Head of caudate nucleus (tissue), 42 donors: ENCODE measurements at regions not wholly inside any gene's neighbourhood (a gene's known extent, or its start where the extent isn't known, plus 50 kb on each side); places are given as distances from the start of the nearest gene placed in this dataset.
A peak's percentile ranks its signal among the peaks of the same experiment; 100 is the strongest.
"Not testable (repeated sequence)": the region's sequence is repeated elsewhere in the genome, so short reads cannot be mapped to it uniquely, and the experiment has no call there.

Experiments
- DNase-seq, 42 donors: peaks; one replicate each; pipeline versions ENCODE4 v3.0.0 to v3.0.0-alpha.2; 2020 to 2021; ENCODE audit warnings: mixed read lengths in 7 of 42
- intact Hi-C: fragments of 100-400 bp; cut with DNase I; formaldehyde crosslinking; loops from one replicate; pipeline ENCODE4 v1.15.0; 2022

- intact Hi-C loops, result no loop called here
- DNase-seq, result no peak
Measured at GRCh38 chr6:144652292-144652891, 367.3 kb downstream of the UTRN start.

GRCh38 chr6:144653885-144654505, 368.9 kb downstream of the UTRN start:
- no peak for DNase-seq
- intact Hi-C loops, result no loop called here

- intact Hi-C loops, result no loop called here
- no peak for DNase-seq
Measured at GRCh38 chr6:144654506-144654905, 369.4 kb downstream of the UTRN start.

DNA sequence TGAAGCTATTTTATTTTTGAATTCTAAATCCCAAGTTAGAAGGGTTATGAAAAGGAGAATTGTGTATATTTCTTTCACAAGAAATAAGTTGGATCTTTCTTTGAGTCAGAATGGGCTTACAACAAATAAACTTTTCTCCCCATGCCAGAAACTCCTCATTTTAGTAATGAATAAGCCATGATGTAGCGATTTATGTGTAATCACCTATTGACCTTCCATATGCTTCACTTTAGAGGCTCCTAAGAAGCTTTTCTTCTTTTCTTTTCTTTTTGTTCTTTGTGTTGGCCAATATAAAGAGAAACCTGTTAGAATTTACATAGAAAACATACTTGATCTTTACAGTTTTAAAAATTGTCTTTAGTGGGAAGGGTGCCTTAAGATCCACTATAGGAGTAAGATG, 370.2 kb downstream of the UTRN start:
- no peak for DNase-seq
- intact Hi-C loops, result no loop called here

DNA sequence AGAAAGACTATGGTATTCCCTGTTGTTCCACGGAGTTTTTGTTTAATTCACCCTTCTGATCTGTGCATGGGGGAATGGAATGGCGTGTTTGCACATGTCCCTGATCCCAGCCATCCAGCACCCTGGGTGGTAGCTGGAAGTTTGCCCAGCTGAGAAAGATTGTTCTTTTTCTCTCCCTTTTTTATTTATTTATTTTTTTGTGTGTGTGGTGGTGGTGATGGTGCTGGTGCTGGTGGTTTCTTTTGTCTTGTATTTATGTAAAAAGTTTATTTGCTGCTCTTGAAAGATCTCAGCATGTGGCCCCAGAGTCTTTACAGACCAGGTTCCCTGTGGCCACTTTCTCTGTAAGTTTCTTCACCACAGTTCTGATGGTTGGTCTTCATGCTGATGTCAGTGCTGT, 372.6 kb downstream of the UTRN start:
- no peak for DNase-seq
- intact Hi-C loops, result no loop called here

DNA sequence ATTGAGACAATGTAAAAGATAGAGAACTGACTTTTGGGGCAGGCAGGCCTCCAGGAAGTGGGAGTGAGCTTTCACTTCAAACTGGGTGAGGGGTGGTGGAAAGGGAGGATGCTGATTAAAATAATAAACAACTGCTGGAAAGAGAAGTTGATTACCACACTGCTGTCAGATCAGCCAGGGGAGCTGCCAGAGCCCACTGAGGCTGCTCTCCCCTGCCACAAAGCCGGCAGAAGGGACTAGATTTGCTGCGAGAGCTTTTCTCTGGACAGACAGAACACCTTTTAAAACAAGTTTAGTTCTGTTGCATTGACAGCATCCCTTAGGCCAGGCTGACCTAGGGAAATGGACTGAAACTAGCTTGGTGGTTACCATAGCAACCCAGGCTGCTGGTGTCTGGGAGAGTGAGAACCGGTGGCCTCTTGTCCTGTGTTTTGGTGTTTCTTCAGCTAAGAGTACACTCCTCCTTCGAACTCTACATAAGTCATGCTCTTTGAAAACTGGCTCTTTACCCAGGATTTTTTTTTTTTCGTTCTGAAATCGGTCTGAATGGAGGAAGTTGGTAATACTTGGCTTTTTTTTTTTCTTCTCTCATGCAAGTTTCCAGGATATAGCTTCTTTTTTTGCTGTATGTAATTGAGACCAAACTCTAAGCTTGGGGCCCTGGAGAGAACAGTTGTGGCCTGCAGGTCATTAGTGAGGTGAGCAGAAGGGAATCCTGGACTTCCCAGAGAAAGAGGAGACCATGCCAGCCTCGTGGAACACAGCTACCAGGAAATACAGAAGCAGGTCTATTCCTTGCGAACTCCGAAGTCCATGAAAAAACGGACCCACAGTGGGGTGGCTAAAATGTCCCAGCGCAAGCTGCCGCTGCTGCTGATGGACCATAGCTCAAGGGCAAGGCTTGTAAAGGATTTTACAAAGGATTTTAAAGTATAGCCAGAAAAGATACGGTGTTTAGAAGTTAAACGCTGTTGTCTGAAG, 374.4 kb downstream of the UTRN start:
- intact Hi-C loops, result no loop called here
- peak in 4 of 42 donors; percentile 7 to 21 (median 18) for DNase-seq

GRCh38 chr6:144660561-144661115, 375.5 kb downstream of the UTRN start:
- DNase-seq, result no peak
- intact Hi-C loops, result no loop called here

GRCh38 chr6:144661116-144661806, 376.1 kb downstream of the UTRN start:
- intact Hi-C loops, result no loop called here
- DNase-seq, result no peak

GRCh38 chr6:144662812-144663365, 377.8 kb downstream of the UTRN start:
- no peak for DNase-seq
- intact Hi-C loops, result no loop called here

- intact Hi-C loops, result no loop called here
- DNase-seq, result no peak
Measured at GRCh38 chr6:144664281-144664680, 379.1 kb downstream of the UTRN start.

DNA sequence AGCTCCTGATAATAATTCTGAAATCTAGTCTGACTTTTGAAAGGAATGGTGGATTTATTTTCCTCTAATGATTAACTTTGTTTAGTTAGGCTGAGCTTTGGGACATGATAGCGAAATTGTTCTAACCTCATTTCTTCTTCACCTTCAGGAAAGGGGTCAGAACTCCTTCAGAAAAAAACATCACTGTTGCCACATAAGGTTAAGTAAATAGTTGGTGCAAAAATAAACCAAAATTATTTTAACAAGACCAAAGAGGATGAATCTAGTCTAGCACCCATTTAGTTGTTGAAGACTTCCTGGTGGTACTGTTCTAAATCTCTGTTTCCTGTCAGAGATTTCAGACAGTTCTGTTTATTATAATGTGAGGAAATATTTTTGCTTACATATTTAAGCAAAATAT, 379.8 kb downstream of the UTRN start:
- no peak for DNase-seq
- intact Hi-C loops, result no loop called here

DNA sequence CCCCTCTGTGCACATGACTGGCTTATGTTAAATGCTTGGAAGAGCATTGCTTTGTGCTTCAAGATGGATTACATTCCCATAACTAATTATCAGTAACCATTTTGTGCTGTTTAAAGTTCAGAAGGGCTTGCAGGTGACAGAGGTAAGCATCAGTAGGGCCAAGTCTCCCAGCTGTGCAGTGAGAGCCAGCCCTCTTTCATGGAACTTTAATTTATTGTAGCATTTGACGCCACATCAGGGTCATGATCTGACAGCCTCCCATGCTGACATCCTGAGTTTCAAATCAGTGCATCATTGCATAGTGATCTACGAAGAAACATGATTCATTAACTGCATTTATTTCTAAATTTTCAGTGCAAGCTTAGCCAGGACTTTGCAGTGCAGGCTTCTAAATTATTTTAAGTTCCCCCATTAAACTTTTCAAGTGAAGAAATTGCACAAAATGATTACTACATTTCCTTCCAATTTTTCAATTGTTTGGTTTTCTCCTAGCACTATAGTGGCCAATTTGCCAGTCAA, 380.9 kb downstream of the UTRN start:
- no peak for DNase-seq
- intact Hi-C loops, result no loop called here

DNA sequence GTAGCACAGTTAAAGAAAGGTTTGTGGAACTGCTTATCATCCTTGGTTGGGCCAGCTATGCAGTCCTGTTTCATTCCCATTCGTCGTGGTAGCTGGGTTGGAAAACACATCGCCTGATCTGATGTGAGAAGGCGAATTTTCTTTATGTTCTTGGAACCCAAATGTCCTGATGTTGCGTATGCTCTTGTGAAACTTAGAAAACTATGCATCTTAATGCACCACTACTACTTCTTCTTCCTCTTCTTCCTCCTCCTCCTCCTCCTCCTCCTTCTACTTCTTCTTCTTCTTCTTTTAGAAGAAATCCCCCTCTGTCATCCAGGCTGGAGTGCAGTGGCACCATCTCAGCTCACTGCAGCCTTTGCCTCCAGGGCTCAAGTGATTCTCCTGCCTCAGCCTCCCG, 381.6 kb downstream of the UTRN start:
- no peak for DNase-seq
- intact Hi-C loops, result no loop called here

- intact Hi-C loops, result no loop called here
- DNase-seq, result no peak
Measured at GRCh38 chr6:144667532-144668503, 382.7 kb downstream of the UTRN start.

GRCh38 chr6:144670259-144670658, 385.1 kb downstream of the UTRN start:
- DNase-seq, intact Hi-C loops: not testable (repeated sequence)

DNA sequence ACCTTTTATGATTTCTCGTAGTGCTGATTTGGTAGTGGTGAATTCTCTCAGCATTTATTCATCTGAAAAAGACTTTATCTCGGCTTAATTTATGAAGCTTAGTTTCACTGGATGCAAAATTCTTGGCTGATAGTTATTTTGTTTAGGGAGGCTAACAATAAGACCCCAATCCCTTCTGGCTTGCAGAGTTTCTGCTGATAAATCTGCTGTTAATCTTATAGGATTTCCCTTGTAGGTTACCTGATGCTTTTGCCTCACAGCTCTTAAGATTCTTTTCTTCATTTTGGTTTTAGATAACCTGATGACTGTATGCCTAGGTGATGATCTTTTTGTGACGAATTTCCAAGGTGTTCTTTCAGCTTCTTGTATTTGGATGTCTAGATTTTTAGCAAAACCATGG, 388.7 kb downstream of the UTRN start:
- no peak for DNase-seq
- intact Hi-C loops, result no loop called here

DNA sequence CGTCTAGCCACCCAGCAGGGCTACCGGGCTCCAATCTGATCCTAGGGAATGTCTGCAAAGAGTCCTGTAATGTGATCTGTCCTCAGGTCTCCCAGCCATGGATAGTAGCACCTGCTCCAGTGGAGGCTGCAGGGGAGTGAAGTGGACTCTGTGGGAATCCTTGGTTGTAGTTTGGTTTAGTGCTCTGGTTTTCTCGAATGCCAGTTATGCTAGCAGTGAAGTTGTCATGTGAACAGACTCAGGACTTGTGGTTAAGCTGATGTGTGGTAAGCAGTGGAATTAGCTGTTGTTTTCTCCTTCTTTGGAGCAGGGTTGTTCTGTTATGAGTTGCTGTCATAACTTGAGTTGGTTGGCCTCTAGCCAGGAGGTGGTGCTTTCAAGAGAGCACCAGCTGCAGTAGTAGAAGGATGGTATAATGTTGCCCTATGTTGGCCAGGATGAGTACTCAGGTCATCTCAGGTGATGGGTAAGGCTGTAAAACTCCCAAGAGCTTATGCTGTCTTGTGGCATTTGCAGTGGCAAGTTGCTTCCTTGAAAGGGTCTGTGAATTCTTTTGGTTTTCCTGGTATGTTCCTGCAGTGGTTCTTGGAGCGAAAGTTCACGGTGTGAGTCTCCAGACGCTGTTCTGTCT, 390.2 kb downstream of the UTRN start:
- no peak for DNase-seq
- intact Hi-C loops, result no loop called here
